Large intestine (tissue), 3 donors: ENCODE measurements at regions not wholly inside any gene's neighbourhood (a gene's known extent, or its start where the extent isn't known, plus 50 kb on each side); places are given as distances from the start of the nearest gene placed in this dataset.
A peak's percentile ranks its signal among the peaks of the same experiment; 100 is the strongest.

ENCODE experiments used
- DNase-seq, 2 donors: peaks; one replicate each; pipeline versions ENCODE4 v3.0.0 to v3.0.0-alpha.2; 2013
- H3K27ac ChIP-seq: one replicate; pipeline ENCODE4 v1.5.1; 2013; ENCODE audit warnings: low read length
- H3K27me3 ChIP-seq: 2 replicates; pipeline ENCODE4 v1.6.1; 2013; ENCODE audit warnings: low read length; ENCODE audit not compliant: control insufficient read depth, insufficient read depth
- H3K36me3 ChIP-seq: 2 replicates; pipeline ENCODE4 v1.6.1; 2013; ENCODE audit warnings: low read length; ENCODE audit not compliant: control insufficient read depth, insufficient read depth
- H3K4me1 ChIP-seq: one replicate; pipeline ENCODE4 v1.6.1; 2013; ENCODE audit warnings: low read length; ENCODE audit not compliant: control insufficient read depth, insufficient read depth
- H3K4me3 ChIP-seq: one replicate; pipeline ENCODE4 v1.5.1; 2013; ENCODE audit warnings: low read length
- H3K9me3 ChIP-seq: one replicate; pipeline ENCODE4 v1.6.1; 2013; ENCODE audit warnings: mild to moderate bottlenecking, low read depth, low read length, moderate library complexity; ENCODE audit not compliant: control insufficient read depth
- WGBS: methylation state at CpG from one replicate; pipeline ENCODE4 v1.1.5; 2013; ENCODE audit warnings: low lambda C conversion rate; ENCODE audit not compliant: insufficient coverage; 5-methylcytosine and 5-hydroxymethylcytosine counted together

GRCh38 chr2:136213836-136214235 is 95.9 kb upstream of the CXCR4 start:
- DNase-seq = no peak
- Histone ChIP-seq H3K27ac (no peak overlapping the region), H3K27me3 (no peaks in the 10 kb centered on the region), H3K9me3 (no peaks in the 10 kb centered on the region), H3K36me3 (no peaks in the 10 kb centered on the region), H3K4me1 (peaks cover 6% of the 10 kb centered on the region), H3K4me3 (no peak overlapping the region)
- WGBS = 60% methylated on average over 1 of the region's 3 CpGs

- no CpG with 5 or more reads among the region's 5 CpGs for WGBS
- no peak for DNase-seq
Observed at GRCh38 chr2:136212426-136213378, 94.8 kb upstream of the CXCR4 start.

GRCh38 chr2:136211701-136212100 is 93.8 kb upstream of the CXCR4 start:
- Histone ChIP-seq H3K27ac (no peak overlapping the region), H3K9me3 (no peaks in the 10 kb centered on the region), H3K4me1 (peaks cover 19% of the 10 kb centered on the region), H3K36me3 (no peaks in the 10 kb centered on the region), H3K4me3 (no peak overlapping the region), H3K27me3 (no peaks in the 10 kb centered on the region)
- DNase-seq = no peak

More at GRCh38 chr2:136212426-136213378, 94.8 kb upstream of the CXCR4 start:
- Histone ChIP-seq H3K27me3 (no peaks in the 10 kb centered on the region), H3K4me3 (no peak overlapping the region), H3K27ac (no peak overlapping the region), H3K4me1 (peaks cover 17% of the 10 kb centered on the region), H3K36me3 (no peaks in the 10 kb centered on the region), H3K9me3 (no peaks in the 10 kb centered on the region)

GRCh38 chr2:136210822-136211221 is 92.9 kb upstream of the CXCR4 start:
- no peaks in the 10 kb centered on the region for H3K9me3 ChIP-seq
- H3K4me1 ChIP-seq = peaks cover 19% of the 10 kb centered on the region
- H3K27me3 ChIP-seq = no peaks in the 10 kb centered on the region
- no peak overlapping the region for H3K27ac ChIP-seq
- no peak overlapping the region for H3K4me3 ChIP-seq
- DNase-seq = no peak
- H3K36me3 ChIP-seq = no peaks in the 10 kb centered on the region

GRCh38 chr2:136210455-136210805 is 92.5 kb upstream of the CXCR4 start:
- H3K9me3 ChIP-seq = no peaks in the 10 kb centered on the region
- H3K27ac ChIP-seq = no peak overlapping the region
- no peaks in the 10 kb centered on the region for H3K27me3 ChIP-seq
- peaks cover 19% of the 10 kb centered on the region for H3K4me1 ChIP-seq
- no peak for DNase-seq
- no peaks in the 10 kb centered on the region for H3K36me3 ChIP-seq
- no peak overlapping the region for H3K4me3 ChIP-seq
- WGBS = 94% methylated on average over 2 of the region's 2 CpGs

GRCh38 chr2:136209561-136210454 is 91.9 kb upstream of the CXCR4 start:
- Histone ChIP-seq H3K27me3 (no peaks in the 10 kb centered on the region), H3K27ac (peak overlapping the region; percentile 9), H3K36me3 (no peaks in the 10 kb centered on the region), H3K4me1 (peaks cover 19% of the 10 kb centered on the region), H3K9me3 (no peaks in the 10 kb centered on the region), H3K4me3 (no peak overlapping the region)
- WGBS = 100% methylated on average over 1 of the region's 3 CpGs
- peak in 1 of 2 donors; percentile 69 for DNase-seq

- WGBS = 20% methylated on average over 1 of the region's 8 CpGs
- Histone ChIP-seq H3K36me3 (no peaks in the 10 kb centered on the region), H3K27me3 (no peaks in the 10 kb centered on the region), H3K4me3 (no peak overlapping the region), H3K4me1 (peaks cover 19% of the 10 kb centered on the region), H3K9me3 (no peaks in the 10 kb centered on the region), H3K27ac (peak overlapping the region; percentile 9)
- DNase-seq = peak in 1 of 2 donors; percentile 50
Observed at GRCh38 chr2:136208682-136209420, 90.9 kb upstream of the CXCR4 start.

GRCh38 chr2:136207665-136208064 is 89.7 kb upstream of the CXCR4 start:
- Histone ChIP-seq H3K4me3 (no peak overlapping the region), H3K27me3 (no peaks in the 10 kb centered on the region), H3K27ac (no peak overlapping the region), H3K9me3 (no peaks in the 10 kb centered on the region), H3K36me3 (no peaks in the 10 kb centered on the region), H3K4me1 (peaks cover 19% of the 10 kb centered on the region)
- no CpG with 5 or more reads among the region's 2 CpGs for WGBS
- DNase-seq = no peak

- Histone ChIP-seq H3K27ac (no peak overlapping the region), H3K36me3 (no peaks in the 10 kb centered on the region), H3K27me3 (no peaks in the 10 kb centered on the region), H3K4me1 (peaks cover 19% of the 10 kb centered on the region), H3K9me3 (no peaks in the 10 kb centered on the region), H3K4me3 (no peak overlapping the region)
- 80% methylated on average over 1 of the region's 4 CpGs for WGBS
- no peak for DNase-seq
Observed at GRCh38 chr2:136207030-136207623, 89.2 kb upstream of the CXCR4 start.

- no peak for DNase-seq
- no CpG with 5 or more reads among the region's 7 CpGs for WGBS
- no peak overlapping the region for H3K27ac ChIP-seq
Observed at GRCh38 chr2:136206613-136207012, 88.7 kb upstream of the CXCR4 start.

More at GRCh38 chr2:136206613-136207012, 88.7 kb upstream of the CXCR4 start:
- H3K4me1 ChIP-seq = peaks cover 19% of the 10 kb centered on the region
- no peaks in the 10 kb centered on the region for H3K27me3 ChIP-seq
- H3K4me3 ChIP-seq = no peak overlapping the region
- H3K9me3 ChIP-seq = no peaks in the 10 kb centered on the region
- no peaks in the 10 kb centered on the region for H3K36me3 ChIP-seq
